ENCODE measurements at regions not wholly inside any gene's neighbourhood (a gene's known extent, or its start where the extent isn't known, plus 50 kb on each side); places are given as distances from the start of the nearest gene placed in this dataset.
"Not testable (repeated sequence)": the region's sequence is repeated elsewhere in the genome, so short reads cannot be mapped to it uniquely, and the experiment has no call there.

- H3K27me3 ChIP-seq (ENCODE audit: control insufficient read depth, insufficient read depth, low read length) = no peaks in the 10 kb centered on the region
- H3K4me3 ChIP-seq (ENCODE audit: low read depth, low read length) = no peak overlapping the region
- CTCF ChIA-PET = no interaction called here
- DNase-seq (ENCODE audit: low read depth, low spot score) = no peak
- POLR2A ChIA-PET = no interaction called here
- H3K9me3 ChIP-seq (ENCODE audit: control insufficient read depth, insufficient read depth, low read length) = no peaks in the 10 kb centered on the region
- H3K27ac ChIP-seq (ENCODE audit: low read depth, low read length) = no peak overlapping the region
- TF ChIP-seq CTCF (IDR thresholded peaks at IDR 0.05; ENCODE audit: low read depth, low read length) = no peak
These were observed 164.5 kb upstream of the ETV3 start for GRCh38 chr1:157302724-157303123.

GRCh38 chr1:157302199-157302497 lies 164.0 kb upstream of the ETV3 start:
- Histone ChIP-seq H3K4me3 (ENCODE audit: low read depth, low read length) (no peak overlapping the region), H3K27me3 (ENCODE audit: control insufficient read depth, insufficient read depth, low read length) (no peaks in the 10 kb centered on the region), H3K9me3 (ENCODE audit: control insufficient read depth, insufficient read depth, low read length) (no peaks in the 10 kb centered on the region), H3K27ac (ENCODE audit: low read depth, low read length) (no peak overlapping the region)
- ChIA-PET CTCF (no interaction called here), POLR2A (no interaction called here)
- DNase-seq (ENCODE audit: low read depth, low spot score) = no peak
- TF ChIP-seq CTCF (IDR thresholded peaks at IDR 0.05; ENCODE audit: low read depth, low read length) = no peak

- no peaks in the 10 kb centered on the region for H3K27me3 ChIP-seq (ENCODE audit: control insufficient read depth, insufficient read depth, low read length)
- H3K9me3 ChIP-seq (ENCODE audit: control insufficient read depth, insufficient read depth, low read length) = no peaks in the 10 kb centered on the region
- TF ChIP-seq CTCF (IDR thresholded peaks at IDR 0.05; ENCODE audit: low read depth, low read length) = no peak
- POLR2A ChIA-PET = no interaction called here
- H3K27ac ChIP-seq (ENCODE audit: low read depth, low read length) = no peak overlapping the region
- no peak for DNase-seq (ENCODE audit: low read depth, low spot score)
- CTCF ChIA-PET = no interaction called here
- H3K4me3 ChIP-seq (ENCODE audit: low read depth, low read length) = no peak overlapping the region
These were observed 163.4 kb upstream of the ETV3 start for GRCh38 chr1:157301477-157302198.

GRCh38 chr1:157294387-157295145 lies 156.4 kb upstream of the ETV3 start:
- H3K27me3 ChIP-seq (ENCODE audit: control insufficient read depth, insufficient read depth, low read length); CTCF ChIA-PET; H3K4me3 ChIP-seq (ENCODE audit: low read depth, low read length); DNase-seq (ENCODE audit: low read depth, low spot score); POLR2A ChIA-PET; H3K9me3 ChIP-seq (ENCODE audit: control insufficient read depth, insufficient read depth, low read length); H3K27ac ChIP-seq (ENCODE audit: low read depth, low read length): not testable (repeated sequence)

GRCh38 chr1:157292809-157293564 lies 154.8 kb upstream of the ETV3 start:
- ChIA-PET CTCF (no interaction called here), POLR2A (no interaction called here)
- no peak for TF ChIP-seq CTCF (IDR thresholded peaks at IDR 0.05; ENCODE audit: low read depth, low read length)

More at GRCh38 chr1:157292809-157293564, 154.8 kb upstream of the ETV3 start:
- no peaks in the 10 kb centered on the region for H3K27me3 ChIP-seq (ENCODE audit: control insufficient read depth, insufficient read depth, low read length)
- H3K27ac ChIP-seq (ENCODE audit: low read depth, low read length) = no peak overlapping the region
- no peak for DNase-seq (ENCODE audit: low read depth, low spot score)
- H3K4me3 ChIP-seq (ENCODE audit: low read depth, low read length) = no peak overlapping the region
- no peaks in the 10 kb centered on the region for H3K9me3 ChIP-seq (ENCODE audit: control insufficient read depth, insufficient read depth, low read length)
